ENCODE measurements at regions not wholly inside any gene's neighbourhood (a gene's known extent, or its start where the extent isn't known, plus 50 kb on each side); places are given as distances from the start of the nearest gene placed in this dataset.

- TF ChIP-seq POLR2A (IDR thresholded peaks at IDR 0.05) = no peak
- peak in 3 of 6 experiments; percentile 14 to 33 (median 31) for TF ChIP-seq CTCF (IDR thresholded peaks at IDR 0.05)
Measured at GRCh38 chr12:24595652-24596235, 353.2 kb downstream of the BCAT1 start.
